K562 (cell line): ENCODE measurements at regions not wholly inside any gene's neighbourhood (a gene's known extent, or its start where the extent isn't known, plus 50 kb on each side); places are given as distances from the start of the nearest gene placed in this dataset.

ENCODE experiments used
- ATF2 ChIP-seq: sonication (generic); formaldehyde crosslinking; IDR thresholded peaks from 2 replicates; pipeline ENCODE4 v1.8.1; 2022; ENCODE audit warnings: missing genetic modification reagents
- CBX2 ChIP-seq: fragments of 200-600 bp; sonication (generic); IDR thresholded peaks from one replicate; pipeline ENCODE4 v1.6.1; 2012; ENCODE audit warnings: mild to moderate bottlenecking, low read length, inconsistent platforms; ENCODE audit not compliant: insufficient read depth, poor library complexity, severe bottlenecking
- CHD2 ChIP-seq: IDR thresholded peaks from 2 replicates; pipeline ENCODE4 v1.6.1; 2011; ENCODE audit warnings: low read depth, low read length
- CREB5 ChIP-seq: fragments of 250-450 bp; sonication (Bioruptor Pico); IDR thresholded peaks from 2 replicates; pipeline ENCODE4 v1.5.0; 2020; ENCODE audit warnings: mild to moderate bottlenecking
- HDAC2 ChIP-seq: fragments of 450-650 bp; IDR thresholded peaks from 2 replicates; pipeline ENCODE4 v1.6.1; 2016; ENCODE audit warnings: mild to moderate bottlenecking
- HMGXB4 ChIP-seq: sonication (generic); formaldehyde crosslinking; IDR thresholded peaks from 2 replicates; pipeline ENCODE4 v1.8.1; 2023; ENCODE audit warnings: mild to moderate bottlenecking, missing genetic modification reagents
- RFX7 ChIP-seq: fragments of 250-450 bp; sonication (Bioruptor Pico); IDR thresholded peaks from 2 replicates; pipeline ENCODE4 v1.5.1; 2021; ENCODE audit warnings: mild to moderate bottlenecking
- TBP ChIP-seq: optimal IDR thresholded peaks from 2 replicates; pipeline ENCODE3; 2011; ENCODE audit warnings: low read depth, low read length, improper control_type of control experiment
- TSHZ1 ChIP-seq: fragments of 250-450 bp; sonication (Bioruptor Pico); IDR thresholded peaks from 2 replicates; pipeline ENCODE4 v1.4.0; 2020; ENCODE audit warnings: mild to moderate bottlenecking, moderate library complexity
- ZBTB33 ChIP-seq: sonication (generic); formaldehyde crosslinking; IDR thresholded peaks from 2 replicates; pipeline ENCODE4 v1.8.1; 2023; ENCODE audit warnings: mild to moderate bottlenecking, missing genetic modification reagents
- ZNF24 ChIP-seq: fragments of 450-650 bp; IDR thresholded peaks from 2 replicates; pipeline ENCODE4 v1.6.1; 2016
- TF ChIP-seq, protein P1 (sequence below), 2 experiments: fragments of 450-650 bp; conservative IDR thresholded peaks; 2 replicates each; pipeline ENCODE4 v1.6.1; 2017; ENCODE audit warnings: mild to moderate bottlenecking in 2 of 2, moderate library complexity in 2 of 2
- TF ChIP-seq, protein P2 (sequence below), 3 experiments: IDR thresholded peaks in 2 of 3; conservative IDR thresholded peaks in 1 of 3; 2 replicates each; pipeline ENCODE4 v1.5.1; 2011 to 2012; ENCODE audit warnings: low read length in 3 of 3, mild to moderate bottlenecking in 3 of 3, control low read depth in 2 of 3, improper control_type of control experiment in 1 of 3, inconsistent platforms in 1 of 3, low read depth in 1 of 3, mixed read lengths in 1 of 3, moderate library complexity in 1 of 3; ENCODE audit not compliant: insufficient read depth in 2 of 3

GRCh38 chr14:97730706-97731105 is 933.5 kb downstream of the VRK1 start:
- TF ChIP-seq ZNF24 (no peak), CREB5 (CRISPR knock-in tag) (no peak), ATF2 (no peak), HDAC2 (no peak), HMGXB4 (CRISPR knock-in tag) (no peak), TBP (no peak), ZBTB33 (no peak), RFX7 (CRISPR knock-in tag) (no peak), CBX2 (no peak), CHD2 (no peak), TSHZ1 (no peak)
- TF ChIP-seq, protein P1, sequence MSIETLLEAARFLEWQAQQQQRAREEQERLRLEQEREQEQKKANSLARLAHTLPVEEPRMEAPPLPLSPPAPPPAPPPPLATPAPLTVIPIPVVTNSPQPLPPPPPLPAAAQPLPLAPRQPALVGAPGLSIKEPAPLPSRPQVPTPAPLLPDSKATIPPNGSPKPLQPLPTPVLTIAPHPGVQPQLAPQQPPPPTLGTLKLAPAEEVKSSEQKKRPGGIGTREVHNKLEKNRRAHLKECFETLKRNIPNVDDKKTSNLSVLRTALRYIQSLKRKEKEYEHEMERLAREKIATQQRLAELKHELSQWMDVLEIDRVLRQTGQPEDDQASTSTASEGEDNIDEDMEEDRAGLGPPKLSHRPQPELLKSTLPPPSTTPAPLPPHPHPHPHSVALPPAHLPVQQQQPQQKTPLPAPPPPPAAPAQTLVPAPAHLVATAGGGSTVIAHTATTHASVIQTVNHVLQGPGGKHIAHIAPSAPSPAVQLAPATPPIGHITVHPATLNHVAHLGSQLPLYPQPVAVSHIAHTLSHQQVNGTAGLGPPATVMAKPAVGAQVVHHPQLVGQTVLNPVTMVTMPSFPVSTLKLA (conservative IDR thresholded peaks at IDR 0.05): no peak
- TF ChIP-seq, protein P2, sequence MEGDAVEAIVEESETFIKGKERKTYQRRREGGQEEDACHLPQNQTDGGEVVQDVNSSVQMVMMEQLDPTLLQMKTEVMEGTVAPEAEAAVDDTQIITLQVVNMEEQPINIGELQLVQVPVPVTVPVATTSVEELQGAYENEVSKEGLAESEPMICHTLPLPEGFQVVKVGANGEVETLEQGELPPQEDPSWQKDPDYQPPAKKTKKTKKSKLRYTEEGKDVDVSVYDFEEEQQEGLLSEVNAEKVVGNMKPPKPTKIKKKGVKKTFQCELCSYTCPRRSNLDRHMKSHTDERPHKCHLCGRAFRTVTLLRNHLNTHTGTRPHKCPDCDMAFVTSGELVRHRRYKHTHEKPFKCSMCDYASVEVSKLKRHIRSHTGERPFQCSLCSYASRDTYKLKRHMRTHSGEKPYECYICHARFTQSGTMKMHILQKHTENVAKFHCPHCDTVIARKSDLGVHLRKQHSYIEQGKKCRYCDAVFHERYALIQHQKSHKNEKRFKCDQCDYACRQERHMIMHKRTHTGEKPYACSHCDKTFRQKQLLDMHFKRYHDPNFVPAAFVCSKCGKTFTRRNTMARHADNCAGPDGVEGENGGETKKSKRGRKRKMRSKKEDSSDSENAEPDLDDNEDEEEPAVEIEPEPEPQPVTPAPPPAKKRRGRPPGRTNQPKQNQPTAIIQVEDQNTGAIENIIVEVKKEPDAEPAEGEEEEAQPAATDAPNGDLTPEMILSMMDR (IDR thresholded peaks at IDR 0.05 in 2 of 3, conservative IDR thresholded peaks at IDR 0.05 in 1 of 3; ENCODE audit: insufficient read depth in 2 of 3, low read depth in 1 of 3, low read length in 3 of 3): no peak
